Cardiac muscle cell (in vitro differentiated cells and primary cell): ENCODE measurements at regions not wholly inside any gene's neighbourhood (a gene's known extent, or its start where the extent isn't known, plus 50 kb on each side); places are given as distances from the start of the nearest gene placed in this dataset.

Experiments
- DNase-seq, 2 donors: peaks; one replicate each; pipeline versions ENCODE4 v3.0.0 to v3.0.0-alpha.2; 2010 to 2017; ENCODE audit warnings: low read depth in 1 of 2, low spot score in 1 of 2
- H3K27ac ChIP-seq: fragments of 200-600 bp; sonication (generic); 2 replicates; pipeline ENCODE4 v1.5.1; 2016
- H3K27me3 ChIP-seq: fragments of 200-600 bp; sonication (generic); 2 replicates; pipeline ENCODE4 v1.6.0; 2016; ENCODE audit warnings: control low read depth
- H3K36me3 ChIP-seq: fragments of 200-600 bp; sonication (generic); 2 replicates; pipeline ENCODE4 v1.5.1; 2016; ENCODE audit warnings: control low read depth
- H3K4me1 ChIP-seq: fragments of 200-600 bp; sonication (generic); 2 replicates; pipeline ENCODE4 v1.8.1; 2017; ENCODE audit warnings: low read depth, mild to moderate bottlenecking, mixed run types
- H3K4me3 ChIP-seq: fragments of 200-600 bp; sonication (generic); 2 replicates; pipeline ENCODE4 v1.5.1; 2016; ENCODE audit warnings: mild to moderate bottlenecking
- H3K9me3 ChIP-seq: fragments of 200-600 bp; sonication (generic); 2 replicates; pipeline ENCODE4 v1.5.1; 2017; ENCODE audit warnings: low read depth, mild to moderate bottlenecking, control low read depth
- CTCF ChIP-seq: IDR thresholded peaks from 2 replicates; pipeline ENCODE4 v1.5.1; 2012; ENCODE audit warnings: low read depth, mild to moderate bottlenecking, low read length

- Histone ChIP-seq H3K27me3 (no peaks in the 10 kb centered on the region), H3K36me3 (no peaks in the 10 kb centered on the region), H3K4me3 (no peak overlapping the region), H3K4me1 (no peaks in the 10 kb centered on the region), H3K9me3 (no peaks in the 10 kb centered on the region), H3K27ac (no peak overlapping the region)
- no peak for DNase-seq
- no peak for TF ChIP-seq CTCF
Measured at GRCh38 chr5:13412040-13412595, 532.4 kb downstream of the DNAH5 start.

- H3K9me3 ChIP-seq: no peaks in the 10 kb centered on the region
- no peaks in the 10 kb centered on the region for H3K27me3 ChIP-seq
- TF ChIP-seq CTCF: no peak
- no peak overlapping the region for H3K4me3 ChIP-seq
- no peak for DNase-seq
- no peaks in the 10 kb centered on the region for H3K4me1 ChIP-seq
- no peaks in the 10 kb centered on the region for H3K36me3 ChIP-seq
- no peak overlapping the region for H3K27ac ChIP-seq
Measured at GRCh38 chr5:13408616-13409015, 535.9 kb downstream of the DNAH5 start.

GRCh38 chr5:13403351-13403750, 541.1 kb downstream of the DNAH5 start:
- no peak overlapping the region for H3K4me3 ChIP-seq
- H3K4me1 ChIP-seq: no peaks in the 10 kb centered on the region
- H3K27ac ChIP-seq: no peak overlapping the region
- no peaks in the 10 kb centered on the region for H3K9me3 ChIP-seq
- no peak for TF ChIP-seq CTCF
- H3K27me3 ChIP-seq: no peaks in the 10 kb centered on the region
- DNase-seq: no peak
- no peaks in the 10 kb centered on the region for H3K36me3 ChIP-seq

- Histone ChIP-seq H3K4me1 (no peaks in the 10 kb centered on the region), H3K4me3 (no peak overlapping the region), H3K36me3 (no peaks in the 10 kb centered on the region), H3K27ac (no peak overlapping the region), H3K9me3 (no peaks in the 10 kb centered on the region), H3K27me3 (no peaks in the 10 kb centered on the region)
- no peak for DNase-seq
- no peak for TF ChIP-seq CTCF
Measured at GRCh38 chr5:13385066-13385465, 559.4 kb downstream of the DNAH5 start.

GRCh38 chr5:13382232-13382631, 562.3 kb downstream of the DNAH5 start:
- Histone ChIP-seq H3K4me3 (no peak overlapping the region), H3K27ac (no peak overlapping the region), H3K9me3 (no peaks in the 10 kb centered on the region), H3K36me3 (no peaks in the 10 kb centered on the region), H3K4me1 (no peaks in the 10 kb centered on the region), H3K27me3 (no peaks in the 10 kb centered on the region)
- TF ChIP-seq CTCF: no peak
- no peak for DNase-seq

GRCh38 chr5:13378091-13378490, 566.4 kb downstream of the DNAH5 start:
- no peak overlapping the region for H3K27ac ChIP-seq
- no peak for TF ChIP-seq CTCF
- H3K36me3 ChIP-seq: no peaks in the 10 kb centered on the region
- no peaks in the 10 kb centered on the region for H3K27me3 ChIP-seq
- no peaks in the 10 kb centered on the region for H3K9me3 ChIP-seq
- DNase-seq: no peak
- H3K4me3 ChIP-seq: no peak overlapping the region
- no peaks in the 10 kb centered on the region for H3K4me1 ChIP-seq
